ENCODE measurements at regions not wholly inside any gene's neighbourhood (a gene's known extent, or its start where the extent isn't known, plus 50 kb on each side); places are given as distances from the start of the nearest gene placed in this dataset.

- DNase-seq (ENCODE audit: low read depth): no peak
Measured at GRCh38 chr4:115355329-115355728, 241.9 kb upstream of the NDST4 start.

GRCh38 chr4:115353370-115353769 lies 239.9 kb upstream of the NDST4 start:
- DNase-seq (ENCODE audit: low read depth): no peak

- DNase-seq (ENCODE audit: low read depth): no peak
Measured at GRCh38 chr4:115343171-115343570, 229.8 kb upstream of the NDST4 start.

GRCh38 chr4:115334736-115335411 lies 221.5 kb upstream of the NDST4 start:
- no peak for DNase-seq (ENCODE audit: low read depth)

- no peak for DNase-seq (ENCODE audit: low read depth)
Measured at GRCh38 chr4:115332078-115332477, 218.7 kb upstream of the NDST4 start.

- DNase-seq (ENCODE audit: low read depth): no peak
Measured at GRCh38 chr4:115331241-115331640, 217.8 kb upstream of the NDST4 start.

GRCh38 chr4:115325836-115326235 lies 212.4 kb upstream of the NDST4 start:
- DNase-seq (ENCODE audit: low read depth): no peak

- DNase-seq (ENCODE audit: low read depth): no peak
Measured at GRCh38 chr4:115323106-115323707, 209.8 kb upstream of the NDST4 start.

GRCh38 chr4:115315182-115315581 lies 201.8 kb upstream of the NDST4 start:
- no peak for DNase-seq (ENCODE audit: low read depth)

GRCh38 chr4:115310641-115311040 lies 197.2 kb upstream of the NDST4 start:
- no peak for DNase-seq (ENCODE audit: low read depth)

GRCh38 chr4:115294717-115295116 lies 181.3 kb upstream of the NDST4 start:
- no peak for DNase-seq (ENCODE audit: low read depth)

GRCh38 chr4:115293093-115293462 lies 179.7 kb upstream of the NDST4 start:
- no peak for DNase-seq (ENCODE audit: low read depth)

- DNase-seq (ENCODE audit: low read depth): no peak
Measured at GRCh38 chr4:115292320-115293092, 179.1 kb upstream of the NDST4 start.

- DNase-seq (ENCODE audit: low read depth): no peak
Measured at GRCh38 chr4:115287426-115287825, 174.0 kb upstream of the NDST4 start.

GRCh38 chr4:115279330-115279729 lies 165.9 kb upstream of the NDST4 start:
- no peak for DNase-seq (ENCODE audit: low read depth)

- DNase-seq (ENCODE audit: low read depth): no peak
Measured at GRCh38 chr4:115278830-115279229, 165.4 kb upstream of the NDST4 start.

GRCh38 chr4:115275615-115276014 lies 162.2 kb upstream of the NDST4 start:
- DNase-seq (ENCODE audit: low read depth): no peak

- no peak for DNase-seq (ENCODE audit: low read depth)
Measured at GRCh38 chr4:115274545-115274944, 161.1 kb upstream of the NDST4 start.

GRCh38 chr4:115272594-115272993 lies 159.2 kb upstream of the NDST4 start:
- no peak for DNase-seq (ENCODE audit: low read depth)

- DNase-seq (ENCODE audit: low read depth): no peak
Measured at GRCh38 chr4:115272185-115272584, 158.8 kb upstream of the NDST4 start.

- DNase-seq (ENCODE audit: low read depth): no peak
Measured at GRCh38 chr4:115260195-115260594, 146.8 kb upstream of the NDST4 start.

GRCh38 chr4:115259642-115260041 lies 146.2 kb upstream of the NDST4 start:
- DNase-seq (ENCODE audit: low read depth): no peak

GRCh38 chr4:115249808-115250207 lies 136.4 kb upstream of the NDST4 start:
- DNase-seq (ENCODE audit: low read depth): no peak
